ENCODE measurements at regions not wholly inside any gene's neighbourhood (a gene's known extent, or its start where the extent isn't known, plus 50 kb on each side); places are given as distances from the start of the nearest gene placed in this dataset.

GRCh38 chr21:35663856-35664606 is 396.3 kb downstream of the SETD4 start:
- DNase-seq (ENCODE audit: low read depth, low spot score) (no peak), FAIRE-seq (no peak)
- Histone ChIP-seq H3K9me3 (replicated peaks; ENCODE audit: control insufficient read depth, insufficient read depth, low read length) (no peaks in the 10 kb centered on the region), H2AFZ (ENCODE audit: low read depth, low read length) (no peak overlapping the region), H3K4me1 (ENCODE audit: control insufficient read depth, extremely low read depth, insufficient read depth, low read length) (no peaks in the 10 kb centered on the region), H4K20me1 (replicated peaks; ENCODE audit: control insufficient read depth, extremely low read depth, insufficient read depth, low read length) (no peaks in the 10 kb centered on the region), H3K4me2 (ENCODE audit: insufficient read depth, low read length) (no peak overlapping the region), H3K4me3 (replicated peaks in 1 of 3; ENCODE audit: insufficient read depth in 1 of 3, low read depth in 1 of 3, low read length in 3 of 3) (no peak overlapping the region), H3K36me3 (ENCODE audit: control insufficient read depth in 2 of 2, extremely low read depth in 1 of 2, insufficient read depth in 2 of 2, low read length in 2 of 2) (no peaks in the 10 kb centered on the region), H3K9me1 (replicated peaks; ENCODE audit: control insufficient read depth, extremely low read depth, insufficient read depth, low read length) (no peaks in the 10 kb centered on the region), H3K79me2 (ENCODE audit: control insufficient read depth, insufficient read depth, low read length) (no peaks in the 10 kb centered on the region), H3K27me3 (ENCODE audit: control insufficient read depth in 2 of 2, insufficient read depth in 2 of 2, low read length in 2 of 2) (peaks cover 19 to 29% of the 10 kb centered on the region in 2 experiments), H3K9ac (replicated peaks; ENCODE audit: extremely low read depth, insufficient read depth, low read length) (no peak overlapping the region), H3K27ac (ENCODE audit: insufficient read depth, low read depth, low read length) (no peak overlapping the region)
- no TSS peak for BruUV-seq (replicated peaks)
- TF ChIP-seq MAX (IDR thresholded peaks at IDR 0.05; ENCODE audit: insufficient read depth, insufficient read length) (no peak), POLR2AphosphoS5 (IDR thresholded peaks at IDR 0.05; ENCODE audit: insufficient read depth, low read depth, low read length) (no peak), FOS (IDR thresholded peaks at IDR 0.05; ENCODE audit: borderline replicate concordance, insufficient read depth, low read length) (no peak), POLR2A (IDR thresholded peaks at IDR 0.05; ENCODE audit: low read depth, low read length) (no peak), JUN (IDR thresholded peaks at IDR 0.05; ENCODE audit: borderline replicate concordance, insufficient read depth, insufficient read length, low read depth) (no peak), EZH2 (IDR thresholded peaks at IDR 0.05; ENCODE audit: borderline replicate concordance, low read depth, low read length, severe bottlenecking) (no peak), MYC (IDR thresholded peaks at IDR 0.05; ENCODE audit: low read depth, low read length) (no peak), GATA2 (IDR thresholded peaks at IDR 0.05; ENCODE audit: insufficient read depth, insufficient read length, low read depth, low read length) (no peak)
- TF ChIP-seq, protein P1, sequence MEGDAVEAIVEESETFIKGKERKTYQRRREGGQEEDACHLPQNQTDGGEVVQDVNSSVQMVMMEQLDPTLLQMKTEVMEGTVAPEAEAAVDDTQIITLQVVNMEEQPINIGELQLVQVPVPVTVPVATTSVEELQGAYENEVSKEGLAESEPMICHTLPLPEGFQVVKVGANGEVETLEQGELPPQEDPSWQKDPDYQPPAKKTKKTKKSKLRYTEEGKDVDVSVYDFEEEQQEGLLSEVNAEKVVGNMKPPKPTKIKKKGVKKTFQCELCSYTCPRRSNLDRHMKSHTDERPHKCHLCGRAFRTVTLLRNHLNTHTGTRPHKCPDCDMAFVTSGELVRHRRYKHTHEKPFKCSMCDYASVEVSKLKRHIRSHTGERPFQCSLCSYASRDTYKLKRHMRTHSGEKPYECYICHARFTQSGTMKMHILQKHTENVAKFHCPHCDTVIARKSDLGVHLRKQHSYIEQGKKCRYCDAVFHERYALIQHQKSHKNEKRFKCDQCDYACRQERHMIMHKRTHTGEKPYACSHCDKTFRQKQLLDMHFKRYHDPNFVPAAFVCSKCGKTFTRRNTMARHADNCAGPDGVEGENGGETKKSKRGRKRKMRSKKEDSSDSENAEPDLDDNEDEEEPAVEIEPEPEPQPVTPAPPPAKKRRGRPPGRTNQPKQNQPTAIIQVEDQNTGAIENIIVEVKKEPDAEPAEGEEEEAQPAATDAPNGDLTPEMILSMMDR (IDR thresholded peaks at IDR 0.05; ENCODE audit: extremely low read depth in 1 of 2, insufficient read depth in 1 of 2, low read depth in 1 of 2, low read length in 2 of 2): no peak
- CTCF ChIA-PET: no interaction called here
- intact Hi-C loops (cut with micrococcal nuclease): no loop called here
- dilution Hi-C loops (cut with MboI; ENCODE audit: extremely low pct_ligation_motif_present, low sequenced_read_pairs): no loop called here
- POLR2A ChIA-PET: no interaction called here

All from endothelial cell of umbilical vein (primary cell).